ENCODE measurements at regions not wholly inside any gene's neighbourhood (a gene's known extent, or its start where the extent isn't known, plus 50 kb on each side); places are given as distances from the start of the nearest gene placed in this dataset.

GRCh38 chr3:28149960-28150359 is 91.5 kb upstream of the CMC1 start:
- Histone ChIP-seq H3K79me2 (ENCODE audit: low read length) (no peaks in the 10 kb centered on the region), H3K36me3 (ENCODE audit: low read depth, low read length) (no peaks in the 10 kb centered on the region), H3F3A (ENCODE audit: low read length, unreplicated experiment) (no peaks in the 10 kb centered on the region), H3K9me2 (replicated peaks; ENCODE audit: low read length) (0 out of 2 replicates have a peak, but pooled peaks cover 4% of the 10 kb centered on the region), H2AFZ (ENCODE audit: low read length) (no peak overlapping the region), H3K4me1 (ENCODE audit: insufficient read depth, low read length) (no peaks in the 10 kb centered on the region), H3K9ac (ENCODE audit: low read length) (no peak overlapping the region), H3K4me2 (ENCODE audit: low read length) (no peak overlapping the region), H3K4me3 (ENCODE audit: low read length) (no peak overlapping the region), H3K27ac (ENCODE audit: low read length) (no peak overlapping the region), H4K20me1 (ENCODE audit: low read length) (no peaks in the 10 kb centered on the region), H3K27me3 (ENCODE audit: low read length) (no peaks in the 10 kb centered on the region), H3K9me3 (ENCODE audit: low read length) (no peaks in the 10 kb centered on the region)
- no peak for DNase-seq
- BruUV-seq (replicated peaks) = no TSS peak
- ATAC-seq = no peak
- ChIA-PET POLR2A (ENCODE audit: unreplicated experiment) (no interaction called here), CTCF (no interaction called here)
- TF ChIP-seq EZH2 (IDR thresholded peaks at IDR 0.05; ENCODE audit: low read length, unreplicated experiment) (no peak), EZH2phosphoT487 (IDR thresholded peaks at IDR 0.05; ENCODE audit: borderline replicate concordance, low read length) (no peak), CTCF (conservative IDR thresholded peaks at IDR 0.05; ENCODE audit: low read depth, low read length) (no peak)
- intact Hi-C loops (cut with micrococcal nuclease) = no loop called here

- CTCF ChIA-PET = no interaction called here
- H3K9ac ChIP-seq (ENCODE audit: low read length) = no peak overlapping the region
- no peak overlapping the region for H3K4me3 ChIP-seq (ENCODE audit: low read length)
- no peak for ATAC-seq
- no peak for TF ChIP-seq EZH2 (IDR thresholded peaks at IDR 0.05; ENCODE audit: low read length, unreplicated experiment)
- TF ChIP-seq CTCF (conservative IDR thresholded peaks at IDR 0.05; ENCODE audit: low read depth, low read length) = no peak
- TF ChIP-seq EZH2phosphoT487 (IDR thresholded peaks at IDR 0.05; ENCODE audit: borderline replicate concordance, low read length) = no peak
- H3K27me3 ChIP-seq (ENCODE audit: low read length) = no peaks in the 10 kb centered on the region
- H3F3A ChIP-seq (ENCODE audit: low read length, unreplicated experiment) = no peaks in the 10 kb centered on the region
- BruUV-seq (replicated peaks) = no TSS peak
- no peaks in the 10 kb centered on the region for H3K36me3 ChIP-seq (ENCODE audit: low read depth, low read length)
- no peak overlapping the region for H2AFZ ChIP-seq (ENCODE audit: low read length)
- no peak overlapping the region for H3K4me2 ChIP-seq (ENCODE audit: low read length)
- H3K79me2 ChIP-seq (ENCODE audit: low read length) = no peaks in the 10 kb centered on the region
- intact Hi-C loops (cut with micrococcal nuclease) = no loop called here
- POLR2A ChIA-PET (ENCODE audit: unreplicated experiment) = no interaction called here
- no peak overlapping the region for H3K27ac ChIP-seq (ENCODE audit: low read length)
- no peak for DNase-seq
- no peaks in the 10 kb centered on the region for H3K4me1 ChIP-seq (ENCODE audit: insufficient read depth, low read length)
- 0 out of 2 replicates have a peak, but pooled peaks cover 4% of the 10 kb centered on the region for H3K9me2 ChIP-seq (replicated peaks; ENCODE audit: low read length)
- no peaks in the 10 kb centered on the region for H4K20me1 ChIP-seq (ENCODE audit: low read length)
- H3K9me3 ChIP-seq (ENCODE audit: low read length) = no peaks in the 10 kb centered on the region
Measured at GRCh38 chr3:28150465-28151206, 90.8 kb upstream of the CMC1 start.

GRCh38 chr3:28151207-28151550 is 90.2 kb upstream of the CMC1 start:
- ChIA-PET POLR2A (ENCODE audit: unreplicated experiment) (no interaction called here), CTCF (no interaction called here)
- Histone ChIP-seq H3K36me3 (ENCODE audit: low read depth, low read length) (no peaks in the 10 kb centered on the region), H3K9me3 (ENCODE audit: low read length) (no peaks in the 10 kb centered on the region), H3K4me2 (ENCODE audit: low read length) (no peak overlapping the region), H3K27ac (ENCODE audit: low read length) (no peak overlapping the region), H4K20me1 (ENCODE audit: low read length) (no peaks in the 10 kb centered on the region), H3K9me2 (replicated peaks; ENCODE audit: low read length) (0 out of 2 replicates have a peak, but pooled peaks cover 4% of the 10 kb centered on the region), H3K79me2 (ENCODE audit: low read length) (no peaks in the 10 kb centered on the region), H3F3A (ENCODE audit: low read length, unreplicated experiment) (no peaks in the 10 kb centered on the region), H2AFZ (ENCODE audit: low read length) (no peak overlapping the region), H3K4me1 (ENCODE audit: insufficient read depth, low read length) (no peaks in the 10 kb centered on the region), H3K4me3 (ENCODE audit: low read length) (no peak overlapping the region), H3K9ac (ENCODE audit: low read length) (no peak overlapping the region), H3K27me3 (ENCODE audit: low read length) (no peaks in the 10 kb centered on the region)
- no TSS peak for BruUV-seq (replicated peaks)
- intact Hi-C loops (cut with micrococcal nuclease) = no loop called here
- ATAC-seq (no peak), DNase-seq (no peak)
- TF ChIP-seq CTCF (conservative IDR thresholded peaks at IDR 0.05; ENCODE audit: low read depth, low read length) = no peak
- no peak for TF ChIP-seq EZH2phosphoT487 (IDR thresholded peaks at IDR 0.05; ENCODE audit: borderline replicate concordance, low read length)
- TF ChIP-seq EZH2 (IDR thresholded peaks at IDR 0.05; ENCODE audit: low read length, unreplicated experiment) = no peak

All from PC-3 (cell line).